ENCODE measurements at regions not wholly inside any gene's neighbourhood (a gene's known extent, or its start where the extent isn't known, plus 50 kb on each side); places are given as distances from the start of the nearest gene placed in this dataset.

GRCh38 chr22:47597041-47597440 is 834.6 kb downstream of the TBC1D22A start:
- H3K4me3 ChIP-seq (replicated peaks; ENCODE audit: low read depth, low read length), result no peak overlapping the region
- TF ChIP-seq CTCF (IDR thresholded peaks at IDR 0.05; ENCODE audit: low read depth, low read length, missing control alignments), result no peak
- no peak for DNase-seq (ENCODE audit: extremely low read depth, low read depth)

- no peak for TF ChIP-seq CTCF (IDR thresholded peaks at IDR 0.05; ENCODE audit: low read depth, low read length, missing control alignments)
Measured at GRCh38 chr22:47596176-47596690, 833.8 kb downstream of the TBC1D22A start.

GRCh38 chr22:47594836-47595521 is 832.5 kb downstream of the TBC1D22A start:
- TF ChIP-seq CTCF (IDR thresholded peaks at IDR 0.05; ENCODE audit: low read depth, low read length, missing control alignments), result no peak
- no peak for DNase-seq (ENCODE audit: extremely low read depth, low read depth)
- no peak overlapping the region for H3K4me3 ChIP-seq (replicated peaks; ENCODE audit: low read depth, low read length)

More at GRCh38 chr22:47596176-47596690, 833.8 kb downstream of the TBC1D22A start:
- no peak overlapping the region for H3K4me3 ChIP-seq (replicated peaks; ENCODE audit: low read depth, low read length)
- DNase-seq (ENCODE audit: extremely low read depth, low read depth), result no peak

- H3K4me3 ChIP-seq (replicated peaks; ENCODE audit: low read depth, low read length), result no peak overlapping the region
- no peak for TF ChIP-seq CTCF (IDR thresholded peaks at IDR 0.05; ENCODE audit: low read depth, low read length, missing control alignments)
- DNase-seq (ENCODE audit: extremely low read depth, low read depth), result no peak
Measured at GRCh38 chr22:47593911-47594311, 831.5 kb downstream of the TBC1D22A start.

- TF ChIP-seq CTCF (IDR thresholded peaks at IDR 0.05; ENCODE audit: low read depth, low read length, missing control alignments), result no peak
- DNase-seq (ENCODE audit: extremely low read depth, low read depth), result no peak
- no peak overlapping the region for H3K4me3 ChIP-seq (replicated peaks; ENCODE audit: low read depth, low read length)
Measured at GRCh38 chr22:47593291-47593690, 830.8 kb downstream of the TBC1D22A start.

GRCh38 chr22:47592791-47593190 is 830.3 kb downstream of the TBC1D22A start:
- no peak for TF ChIP-seq CTCF (IDR thresholded peaks at IDR 0.05; ENCODE audit: low read depth, low read length, missing control alignments)

More at GRCh38 chr22:47592791-47593190, 830.3 kb downstream of the TBC1D22A start:
- H3K4me3 ChIP-seq (replicated peaks; ENCODE audit: low read depth, low read length), result no peak overlapping the region
- DNase-seq (ENCODE audit: extremely low read depth, low read depth), result no peak
